Amniotic epithelial cell (primary cell): ENCODE measurements at regions not wholly inside any gene's neighbourhood (a gene's known extent, or its start where the extent isn't known, plus 50 kb on each side); places are given as distances from the start of the nearest gene placed in this dataset.

ENCODE experiments used
- DNase-seq: peaks from one replicate; pipeline ENCODE4 v3.0.0-alpha.2; 2010; ENCODE audit warnings: low read depth

DNA sequence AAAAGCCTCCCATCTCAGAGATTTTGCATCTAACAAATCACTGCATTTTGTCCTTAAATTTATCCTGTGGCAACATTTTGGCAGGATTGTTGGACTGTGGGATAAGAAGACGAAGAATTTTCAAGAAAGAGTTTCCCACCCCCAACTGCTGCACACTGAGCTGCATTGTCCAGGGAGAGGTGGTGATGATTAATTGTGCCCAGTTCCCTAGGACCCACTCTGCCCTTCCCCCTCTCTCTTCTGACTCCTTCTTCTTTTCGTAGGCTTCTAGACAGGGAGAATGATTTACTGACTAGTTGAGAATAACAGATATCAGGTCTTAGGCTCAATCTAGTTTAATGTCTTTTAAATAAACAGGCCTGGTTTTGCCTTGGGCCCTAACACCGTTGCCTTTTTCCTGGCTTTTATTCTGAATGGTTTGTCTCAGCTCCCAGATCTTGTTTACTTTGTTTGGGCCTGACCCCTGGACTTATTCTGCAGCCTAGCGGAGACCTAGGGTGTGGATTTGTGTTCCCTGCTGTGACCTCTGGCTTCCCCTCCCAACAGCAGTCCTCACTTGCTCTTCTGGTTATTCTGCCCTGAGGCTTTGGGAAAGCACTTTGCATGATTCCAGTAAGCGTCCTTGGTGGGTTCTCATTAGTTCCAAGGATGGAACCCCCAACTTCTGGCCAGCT, 233.3 kb downstream of the INSIG2 start:
- no peak for DNase-seq

DNA sequence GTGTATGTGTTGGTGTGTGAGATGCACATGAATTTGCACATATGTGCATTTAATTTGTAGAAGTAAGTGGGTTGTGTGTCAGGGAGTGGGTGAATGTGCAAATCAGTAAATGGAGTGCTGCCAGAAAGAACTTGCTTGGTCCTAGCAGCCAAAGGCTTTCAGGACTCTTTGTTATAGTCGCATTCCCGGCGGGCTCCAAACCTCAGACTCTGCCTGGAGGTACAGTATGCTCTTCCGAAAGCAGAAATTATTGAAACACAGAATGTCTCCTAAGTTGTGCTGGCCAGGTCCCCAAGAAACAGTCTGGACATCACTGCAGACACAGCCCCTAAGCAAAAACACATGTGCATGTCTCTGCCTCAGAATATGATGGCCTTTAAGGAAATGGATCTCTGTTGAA, 232.4 kb downstream of the INSIG2 start:
- no peak for DNase-seq

DNA sequence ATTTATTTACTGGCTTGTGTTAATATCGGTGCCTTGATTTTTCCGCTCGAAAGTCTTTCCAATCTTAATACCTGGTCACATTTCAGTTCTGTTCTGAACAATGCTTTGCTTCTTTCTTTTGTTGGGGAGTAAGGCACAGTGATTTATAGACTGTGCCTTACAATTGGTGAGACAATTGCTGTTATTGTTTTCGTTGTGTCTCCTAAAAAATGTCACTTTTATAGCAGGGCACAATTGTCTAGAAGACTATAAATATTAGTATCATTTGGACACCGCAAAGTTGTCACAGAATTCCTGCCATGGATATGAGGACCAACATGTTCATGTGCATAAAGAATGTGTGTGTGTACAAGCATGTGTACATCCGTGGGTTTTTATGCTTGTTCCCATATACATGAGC, 231.9 kb downstream of the INSIG2 start:
- no peak for DNase-seq

DNA sequence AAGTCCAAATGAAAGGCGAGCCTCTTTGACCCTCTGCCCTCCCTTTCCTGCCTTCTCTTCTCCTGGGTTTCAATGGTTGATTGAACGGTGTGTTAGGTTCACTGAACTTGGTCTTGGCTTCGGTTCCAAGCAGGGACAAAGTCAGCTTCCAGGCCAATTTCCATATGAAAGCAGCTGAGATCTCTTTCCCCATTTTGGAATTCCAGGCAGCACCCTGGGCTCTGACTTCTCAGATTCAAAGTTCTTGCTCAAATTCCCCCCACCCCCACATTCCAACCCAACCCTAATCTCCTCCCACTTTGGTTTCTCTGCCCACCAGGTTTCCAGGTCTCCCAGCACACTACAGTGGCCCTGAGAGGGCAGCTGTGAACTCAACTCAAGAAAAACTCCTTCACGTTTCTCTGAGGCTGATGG, 231.0 kb downstream of the INSIG2 start:
- no peak for DNase-seq

- no peak for DNase-seq
Observed at GRCh38 chr2:118315606-118316005, 227.3 kb downstream of the INSIG2 start.

DNA sequence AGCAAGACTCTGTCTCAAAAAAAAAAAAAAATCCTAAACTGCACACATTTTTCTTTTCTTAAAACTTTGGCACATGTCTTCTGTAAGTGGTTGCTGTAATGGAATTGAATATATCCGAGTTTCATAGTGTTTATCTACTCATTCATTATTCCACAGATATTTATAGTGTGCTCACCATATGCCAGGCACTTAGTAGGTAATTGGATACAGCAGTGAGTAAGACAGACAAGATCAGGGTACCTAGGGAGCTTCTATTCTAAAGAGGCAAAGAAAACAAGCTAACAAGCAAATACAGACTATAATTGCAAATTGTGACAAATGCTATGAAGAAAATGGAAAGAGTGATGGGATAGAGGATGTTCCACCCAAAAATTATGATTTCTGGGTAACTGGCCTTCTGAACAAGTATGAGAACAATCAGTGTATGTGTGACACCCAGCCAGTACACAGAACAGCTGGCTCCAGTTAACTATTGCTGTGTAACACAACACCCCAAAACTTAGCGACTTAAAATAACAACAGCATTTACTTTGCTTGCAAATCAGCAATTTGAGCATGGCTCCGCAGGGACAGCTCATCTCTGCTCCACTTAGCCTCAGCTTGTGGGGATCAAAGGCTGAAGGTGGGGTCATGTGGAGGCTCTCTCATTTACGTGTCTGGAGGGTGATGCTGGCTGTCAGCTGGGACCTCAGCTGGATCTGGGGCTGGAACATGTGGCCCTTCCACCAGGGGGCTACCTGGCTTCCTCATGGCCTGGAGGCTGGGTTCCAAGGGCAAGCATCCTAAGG, 224.9 kb downstream of the INSIG2 start:
- DNase-seq, result no peak

GRCh38 chr2:118310681-118311429, 222.6 kb downstream of the INSIG2 start:
- DNase-seq, result no peak

GRCh38 chr2:118309946-118310680, 221.8 kb downstream of the INSIG2 start:
- DNase-seq, result peak; percentile 15

- DNase-seq, result no peak
Observed at GRCh38 chr2:118309257-118309945, 221.1 kb downstream of the INSIG2 start.

GRCh38 chr2:118307864-118308263, 219.6 kb downstream of the INSIG2 start:
- DNase-seq, result no peak

GRCh38 chr2:118301248-118301647, 213.0 kb downstream of the INSIG2 start:
- no peak for DNase-seq

GRCh38 chr2:118300832-118301231, 212.6 kb downstream of the INSIG2 start:
- no peak for DNase-seq

DNA sequence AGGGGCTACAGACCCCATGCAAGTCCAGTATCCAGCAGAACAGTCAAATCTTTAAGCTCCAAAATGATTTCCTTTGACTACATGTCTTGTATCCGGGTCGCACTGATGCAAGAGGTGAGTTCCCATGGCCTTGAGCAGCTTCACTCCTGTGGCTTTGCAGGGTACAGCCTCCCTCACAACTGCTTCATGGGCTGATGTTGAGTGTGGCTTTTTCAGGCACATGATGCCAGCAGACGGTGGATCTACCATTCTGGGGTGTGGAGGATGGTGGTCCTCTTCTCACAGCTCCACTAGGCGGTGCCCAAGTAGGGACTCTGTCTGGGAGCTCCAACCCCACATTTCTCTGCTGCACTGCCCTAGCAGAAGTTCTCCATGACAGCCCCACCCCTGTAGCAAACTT, 208.4 kb downstream of the INSIG2 start:
- DNase-seq, result no peak

DNA sequence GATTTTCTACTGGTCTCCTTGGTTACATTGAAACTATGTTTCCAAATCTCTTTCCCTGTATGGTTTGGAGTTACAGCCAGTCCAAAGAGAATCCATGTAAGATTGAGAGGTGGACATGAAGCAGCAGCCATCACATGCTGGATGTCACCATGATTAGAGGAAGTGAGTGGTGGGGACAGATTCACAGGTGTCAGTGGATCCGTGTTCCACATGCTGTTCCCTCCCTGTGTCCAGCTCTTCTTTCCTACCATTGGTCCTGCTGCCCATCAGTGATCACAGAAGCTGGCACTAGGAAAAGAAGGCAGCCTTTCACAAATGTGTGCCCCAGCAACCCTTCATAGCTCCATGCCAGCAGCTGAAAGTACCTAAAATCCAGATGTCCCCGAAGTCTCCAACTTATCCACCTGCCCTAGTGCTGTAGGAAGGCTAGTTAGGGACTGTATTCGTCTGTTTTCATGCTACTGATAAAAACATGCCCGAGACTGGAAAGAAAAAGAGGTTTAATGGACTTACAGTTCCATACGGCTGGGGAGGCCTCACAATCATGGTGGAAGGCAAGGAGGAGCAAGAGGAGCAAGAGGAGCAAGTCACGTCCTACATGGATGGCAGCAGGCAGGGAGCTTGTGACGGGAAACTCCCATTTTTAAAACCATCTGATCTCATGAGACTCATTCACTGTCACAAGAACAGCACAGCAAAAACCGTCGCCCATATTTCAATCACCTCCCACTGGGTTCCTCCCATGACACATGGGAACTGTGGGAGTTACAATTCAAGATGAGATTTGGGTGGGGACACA, 207.5 kb downstream of the INSIG2 start:
- no peak for DNase-seq

GRCh38 chr2:118294063-118294462, 205.8 kb downstream of the INSIG2 start:
- DNase-seq, result no peak

GRCh38 chr2:118292991-118293390, 204.7 kb downstream of the INSIG2 start:
- DNase-seq, result no peak

- no peak for DNase-seq
Observed at GRCh38 chr2:118291251-118291880, 203.1 kb downstream of the INSIG2 start.

DNA sequence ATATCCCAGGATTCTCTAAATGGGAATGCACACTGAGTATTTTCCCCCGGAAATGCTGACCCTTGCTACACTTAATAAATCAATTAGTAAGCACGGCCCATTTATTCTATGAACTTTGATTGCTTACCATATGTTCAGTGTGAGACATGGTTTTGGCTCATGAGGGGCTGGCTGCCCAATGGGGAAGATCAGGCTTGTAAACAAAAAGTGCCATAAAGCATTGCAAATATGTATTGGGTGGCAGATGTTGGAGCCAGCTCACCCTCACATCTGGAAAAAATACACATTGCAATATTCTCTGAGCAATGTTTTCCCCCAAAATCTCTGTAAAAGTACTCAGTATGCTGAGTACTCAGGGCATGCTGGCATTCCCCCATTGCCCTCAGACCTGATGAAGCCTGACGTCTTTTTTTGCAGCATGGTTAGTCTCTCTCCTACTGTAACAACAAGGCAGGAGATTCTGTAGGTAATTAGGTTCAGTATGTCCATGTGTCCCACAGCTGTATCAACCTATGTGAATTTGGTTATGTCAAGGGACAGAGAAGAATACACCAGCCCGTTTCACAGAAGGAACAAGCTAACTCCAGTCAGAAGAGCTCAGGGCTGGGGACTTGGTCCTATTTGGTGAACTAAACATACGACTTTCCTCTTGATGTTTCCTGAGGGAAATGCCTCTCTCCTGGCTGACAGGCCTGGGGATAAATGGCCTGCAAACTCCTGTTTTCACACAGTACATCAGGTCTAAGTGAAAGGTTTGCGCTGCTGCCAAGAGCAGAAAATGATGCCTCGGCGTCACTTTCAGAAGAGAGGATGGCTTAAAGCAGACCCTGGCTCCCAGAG, 202.4 kb downstream of the INSIG2 start:
- no peak for DNase-seq

- no peak for DNase-seq
Observed at GRCh38 chr2:118279005-118279404, 190.7 kb downstream of the INSIG2 start.
